HG02970 (cell line): ENCODE measurements at regions not wholly inside any gene's neighbourhood (a gene's known extent, or its start where the extent isn't known, plus 50 kb on each side); places are given as distances from the start of the nearest gene placed in this dataset.
"Not testable (repeated sequence)": the region's sequence is repeated elsewhere in the genome, so short reads cannot be mapped to it uniquely, and the experiment has no call there.

Experiments
- ATAC-seq: cut with Tn5 transposase; IDR thresholded peaks from one replicate; pipeline ENCODE4 v1.9.1; 2021; ENCODE audit warnings: mild to moderate bottlenecking, moderate library complexity, moderate number of reproducible peaks; ENCODE audit not compliant: unreplicated experiment, low FRiP score

DNA sequence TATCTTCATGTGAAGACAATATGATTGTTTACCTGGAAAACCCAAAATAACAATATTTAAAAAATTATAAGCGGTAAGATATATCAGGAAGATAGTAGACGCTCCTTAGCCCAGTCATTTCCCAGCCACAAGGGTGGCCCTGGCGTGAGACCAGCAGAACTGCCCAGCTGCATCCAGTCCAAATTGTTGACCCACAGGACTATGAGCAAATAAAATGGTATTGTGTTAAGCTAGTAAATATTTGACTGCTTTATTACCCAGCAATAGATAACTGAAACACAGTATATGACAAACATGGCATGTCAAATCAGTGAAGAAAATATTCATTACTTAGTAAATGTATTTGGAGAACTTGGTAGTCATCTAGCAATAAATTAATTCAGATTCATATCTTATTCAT lies 294.3 kb upstream of the SPAG17 start:
- no peak for ATAC-seq

DNA sequence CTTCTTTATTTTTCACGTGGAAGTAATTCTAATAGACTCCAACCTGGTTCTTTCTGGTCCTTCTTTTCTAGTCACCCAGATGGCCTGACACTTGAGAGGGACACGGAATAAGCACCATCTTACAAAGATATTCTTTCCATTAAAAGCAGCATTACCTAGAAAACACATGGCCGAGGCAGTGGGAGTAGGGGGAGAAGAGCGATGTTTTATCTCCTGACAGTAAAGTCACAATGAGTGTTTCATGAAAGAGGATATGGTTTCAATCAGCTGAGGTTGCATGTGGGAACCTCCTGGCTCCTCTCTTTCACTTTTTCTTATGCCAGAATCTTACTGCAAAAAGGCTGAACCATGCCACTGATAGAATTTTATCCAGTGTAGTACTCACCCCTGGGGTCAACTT lies 288.8 kb upstream of the SPAG17 start:
- no peak for ATAC-seq

DNA sequence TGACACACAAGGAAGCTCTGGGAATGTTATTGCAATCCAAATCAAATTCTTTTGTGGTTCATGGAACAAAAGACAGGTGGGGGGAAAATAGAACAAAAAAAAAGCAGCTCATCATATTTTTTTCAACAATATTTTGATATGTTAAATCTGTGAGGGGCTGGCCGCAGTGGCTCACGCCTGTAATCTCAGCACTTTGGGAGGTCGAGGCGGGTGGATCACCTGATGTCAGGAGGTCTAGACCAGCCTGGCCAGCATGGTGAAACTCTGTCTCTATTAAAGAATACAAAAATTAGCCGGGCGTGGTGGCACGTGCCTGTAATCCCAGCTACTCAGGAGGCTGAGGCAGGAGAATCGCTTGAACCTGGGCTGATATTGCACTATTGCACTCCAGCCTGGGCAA lies 279.4 kb upstream of the SPAG17 start:
- ATAC-seq, result not testable (repeated sequence)

DNA sequence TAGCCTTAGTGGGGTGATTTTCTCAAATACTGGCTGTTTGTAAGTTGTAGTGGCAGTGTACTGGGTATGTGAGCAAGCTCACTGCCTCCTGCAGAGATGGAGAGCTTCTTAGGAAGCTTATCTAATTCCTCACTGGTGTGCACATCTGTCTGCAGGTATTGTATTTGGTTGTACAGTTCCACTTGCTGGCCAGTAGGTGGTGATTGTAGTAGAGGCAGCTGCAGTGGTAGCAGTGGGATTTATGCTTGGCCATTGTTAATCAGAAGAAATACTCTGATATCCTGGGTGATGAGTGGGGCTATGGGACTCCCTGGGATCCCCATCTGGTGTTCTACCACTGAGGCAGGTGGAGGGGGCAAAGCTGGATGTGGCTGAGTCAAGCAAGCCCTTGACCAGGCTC lies 276.1 kb upstream of the SPAG17 start:
- ATAC-seq, result no peak

DNA sequence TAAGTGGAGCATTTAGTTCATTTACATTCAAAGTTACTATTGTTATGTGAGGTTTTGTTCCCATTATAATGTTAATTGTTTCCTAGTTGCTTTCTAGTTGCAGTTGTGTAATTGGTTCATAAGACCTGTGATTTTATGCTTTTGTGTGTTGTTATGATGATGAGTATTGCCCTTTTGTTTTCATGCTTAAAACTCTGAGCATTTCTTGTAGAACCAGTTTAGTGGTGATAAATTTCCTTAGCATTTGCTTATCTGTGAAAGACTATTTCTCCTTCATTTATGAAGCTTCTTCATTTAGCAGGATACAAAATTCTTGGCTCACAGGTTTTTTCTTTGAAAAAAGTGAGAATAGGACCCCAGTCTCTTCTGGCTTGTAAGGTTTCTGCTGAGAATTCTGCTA lies 274.8 kb upstream of the SPAG17 start:
- no peak for ATAC-seq

DNA sequence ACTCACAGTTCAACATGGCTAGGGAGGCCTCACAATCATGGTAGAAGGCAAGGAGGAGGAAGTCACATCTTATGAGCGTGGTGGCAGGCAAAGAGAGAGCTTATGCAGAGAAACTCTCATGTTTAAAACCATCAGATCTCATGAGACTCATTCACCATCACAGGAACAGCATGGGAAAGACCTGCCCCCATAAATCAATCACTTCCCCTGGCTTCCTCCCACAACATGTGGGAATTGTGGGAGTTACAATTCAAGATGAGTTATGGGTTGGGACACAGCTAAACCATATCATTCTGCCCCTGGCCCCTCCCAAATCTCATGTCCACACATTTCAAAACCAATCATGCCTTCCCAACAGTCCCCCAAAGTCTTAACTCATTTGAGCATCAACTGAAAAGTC lies 268.8 kb upstream of the SPAG17 start:
- not testable (repeated sequence) for ATAC-seq

DNA sequence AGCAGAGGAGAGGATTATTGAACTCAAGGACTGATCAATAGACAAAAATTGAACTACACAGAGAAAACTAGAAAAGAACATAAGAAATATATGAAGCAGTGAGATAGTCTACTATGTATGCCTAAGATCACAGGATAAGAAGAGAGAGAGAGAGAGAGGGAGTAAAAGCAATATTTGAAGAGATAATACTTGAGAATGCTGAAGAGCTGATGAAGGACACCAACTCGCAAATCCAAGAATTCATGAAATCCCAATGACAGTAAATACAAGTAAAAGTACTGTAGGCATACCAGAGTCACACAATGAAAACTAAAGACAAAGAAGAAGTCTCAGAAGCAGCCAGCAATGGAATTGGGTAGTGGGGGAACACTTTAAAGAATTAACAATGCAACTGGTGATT lies 260.1 kb upstream of the SPAG17 start:
- no peak for ATAC-seq

DNA sequence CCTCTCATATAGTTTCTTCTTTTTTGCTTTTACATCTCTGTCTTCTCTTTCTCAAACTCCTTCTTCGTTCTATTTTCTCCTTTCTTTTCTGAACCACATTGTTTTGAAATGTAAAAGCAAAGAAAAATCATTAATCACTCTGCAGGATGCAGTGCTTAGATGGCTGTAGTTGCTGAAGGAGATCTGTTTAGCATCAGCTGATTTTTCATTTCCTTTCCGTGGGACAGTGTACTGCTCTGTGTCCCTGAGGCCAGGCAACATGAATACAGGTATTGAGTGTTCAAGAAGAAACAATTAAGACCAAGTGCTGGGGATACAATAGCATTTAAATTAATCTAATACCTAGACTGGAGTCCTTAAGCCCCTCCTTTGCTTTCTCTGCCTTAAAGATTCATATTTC lies 257.2 kb upstream of the SPAG17 start:
- ATAC-seq, result no peak

DNA sequence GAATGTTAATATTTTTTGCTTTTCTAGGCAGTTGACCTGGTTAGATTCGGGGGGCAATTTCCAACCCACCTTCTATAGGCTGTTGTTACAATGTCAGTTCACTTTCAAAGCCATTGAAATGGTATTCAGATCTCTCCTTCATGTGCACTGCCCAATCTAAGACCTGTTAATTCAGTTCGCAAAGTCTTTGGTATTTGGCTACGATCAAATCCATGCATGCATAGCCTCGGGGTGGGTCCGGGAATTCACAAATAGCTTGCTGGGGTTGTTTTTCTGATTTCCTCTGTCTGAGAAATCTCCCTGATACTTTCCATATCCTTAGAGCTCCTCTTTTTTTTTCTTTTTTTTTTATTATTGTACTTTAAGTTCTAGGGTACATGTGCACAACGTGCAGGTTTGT lies 252.6 kb upstream of the SPAG17 start:
- ATAC-seq, result no peak

DNA sequence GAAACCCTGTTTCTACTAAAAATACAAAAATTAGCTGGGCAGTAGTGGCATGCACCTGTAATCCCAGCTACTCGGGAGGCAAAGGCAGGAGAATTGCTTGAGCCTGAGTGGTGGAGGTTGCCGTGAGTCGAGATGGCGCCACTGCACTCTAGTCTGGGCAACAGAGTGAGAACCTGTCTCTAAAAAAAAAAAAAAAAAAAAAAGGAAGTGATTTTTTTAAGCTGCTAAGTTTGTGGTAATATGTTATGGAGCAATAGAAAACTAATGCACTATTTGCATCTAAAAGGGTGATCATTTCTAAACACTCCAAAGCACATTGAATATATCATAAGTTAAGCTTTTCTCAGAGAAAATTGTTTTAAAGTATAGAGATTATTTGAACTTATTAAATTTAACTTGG lies 244.8 kb upstream of the SPAG17 start:
- no peak for ATAC-seq

DNA sequence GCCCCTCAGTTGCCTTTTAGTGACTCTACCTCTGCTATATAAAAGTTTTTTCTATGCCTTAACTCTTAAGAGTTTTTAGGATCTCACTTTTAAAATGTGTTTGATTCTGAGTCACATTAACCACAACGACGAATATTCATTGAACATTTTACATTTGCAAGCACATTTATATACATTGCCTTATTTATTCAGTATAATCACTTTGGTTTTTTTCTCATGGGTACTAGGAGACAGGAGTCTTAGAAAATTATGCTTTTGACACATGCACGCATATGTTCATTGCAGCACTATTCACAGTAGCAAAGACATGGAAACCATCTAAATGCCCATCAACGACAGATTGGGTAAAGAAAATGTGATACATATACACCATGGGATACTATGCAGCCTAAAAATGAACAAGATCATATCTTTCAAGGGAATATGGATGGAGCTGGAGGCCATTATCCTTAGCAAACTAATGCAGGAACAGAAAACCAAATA lies 236.9 kb upstream of the SPAG17 start:
- ATAC-seq, result no peak

DNA sequence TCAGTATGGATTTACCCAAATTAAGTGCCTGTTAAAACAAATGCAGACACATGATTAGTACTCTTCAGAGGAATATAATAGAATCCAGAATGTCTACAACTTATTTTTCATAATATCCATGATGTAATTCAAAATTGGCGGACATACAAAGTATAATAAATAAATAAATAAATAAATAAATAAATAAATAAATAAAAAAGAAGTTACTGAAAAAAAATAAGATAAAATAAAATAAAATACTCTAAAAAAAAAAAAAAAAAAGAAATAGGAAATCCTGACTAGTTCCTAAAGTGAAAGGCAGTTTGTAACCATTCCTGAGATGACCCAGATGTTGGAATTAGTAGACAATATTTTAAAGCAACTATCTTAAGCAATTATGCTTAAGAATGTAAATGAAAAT lies 219.0 kb upstream of the SPAG17 start:
- no peak for ATAC-seq

DNA sequence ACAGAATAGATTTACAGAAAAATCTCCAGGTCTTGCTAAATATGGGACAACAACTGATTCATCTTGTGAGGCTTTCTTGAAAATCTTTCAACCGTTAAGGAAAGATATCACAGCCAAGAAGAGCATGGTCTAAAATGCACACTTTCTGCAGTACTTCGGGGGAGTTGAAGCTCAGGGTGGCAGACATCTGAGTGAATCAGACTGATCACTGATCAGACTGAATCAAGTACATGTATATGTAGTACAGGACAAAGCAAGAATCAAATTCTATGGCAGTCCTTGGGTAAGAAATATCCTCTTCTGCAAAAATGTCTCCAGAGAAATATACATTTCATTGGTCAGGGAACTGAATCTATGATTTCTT lies 212.4 kb upstream of the SPAG17 start:
- no peak for ATAC-seq

DNA sequence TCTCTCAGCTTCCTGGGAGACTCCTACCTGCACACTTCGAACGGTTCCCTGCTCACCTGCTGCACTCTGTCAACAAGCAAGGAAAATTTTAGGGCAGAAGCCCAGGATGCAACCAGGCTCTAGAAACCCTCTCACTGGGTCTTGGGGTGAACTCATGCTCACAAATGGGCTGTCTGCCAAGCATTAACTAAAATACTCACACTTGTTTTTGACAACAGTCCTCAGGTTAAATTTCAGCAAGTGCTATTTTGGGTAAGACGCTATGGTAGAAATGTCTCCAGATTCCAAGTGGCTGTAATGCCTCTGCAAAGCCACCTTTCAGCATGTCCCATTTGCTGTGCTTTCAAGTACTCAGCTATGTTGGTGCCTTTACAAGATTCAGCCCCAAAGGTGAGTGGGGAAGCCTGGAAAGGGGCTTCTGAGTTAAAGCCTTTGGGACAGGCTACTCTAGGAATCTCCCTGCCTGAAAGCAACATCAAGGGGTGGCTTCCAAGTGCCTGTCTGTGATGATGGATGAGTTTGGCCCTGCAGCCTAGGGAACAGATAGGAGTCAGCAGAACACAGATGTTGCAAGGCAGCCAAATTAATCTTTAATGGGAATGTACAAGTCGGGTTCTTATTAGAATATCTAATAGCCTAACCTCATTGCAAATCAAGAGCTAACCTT lies 211.9 kb upstream of the SPAG17 start:
- ATAC-seq, result no peak

DNA sequence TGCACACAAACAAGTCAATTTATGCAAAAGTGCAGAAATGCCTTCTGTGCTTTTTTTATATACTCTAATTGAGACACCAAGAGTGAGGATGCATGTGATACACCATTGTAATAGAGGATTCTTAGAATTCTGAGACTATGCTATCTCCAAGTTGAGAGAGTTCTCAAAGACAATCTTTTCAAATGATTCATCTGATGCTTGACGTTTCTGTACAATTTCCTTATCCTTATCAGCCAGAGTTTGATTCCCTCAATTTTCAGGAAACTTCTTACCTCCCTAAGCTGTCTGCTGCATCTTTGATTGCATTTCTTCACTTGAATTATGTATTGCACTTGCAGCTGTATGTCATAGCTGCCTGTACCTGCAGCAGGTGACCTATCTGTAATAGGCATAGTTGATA lies 211.3 kb upstream of the SPAG17 start:
- no peak for ATAC-seq

DNA sequence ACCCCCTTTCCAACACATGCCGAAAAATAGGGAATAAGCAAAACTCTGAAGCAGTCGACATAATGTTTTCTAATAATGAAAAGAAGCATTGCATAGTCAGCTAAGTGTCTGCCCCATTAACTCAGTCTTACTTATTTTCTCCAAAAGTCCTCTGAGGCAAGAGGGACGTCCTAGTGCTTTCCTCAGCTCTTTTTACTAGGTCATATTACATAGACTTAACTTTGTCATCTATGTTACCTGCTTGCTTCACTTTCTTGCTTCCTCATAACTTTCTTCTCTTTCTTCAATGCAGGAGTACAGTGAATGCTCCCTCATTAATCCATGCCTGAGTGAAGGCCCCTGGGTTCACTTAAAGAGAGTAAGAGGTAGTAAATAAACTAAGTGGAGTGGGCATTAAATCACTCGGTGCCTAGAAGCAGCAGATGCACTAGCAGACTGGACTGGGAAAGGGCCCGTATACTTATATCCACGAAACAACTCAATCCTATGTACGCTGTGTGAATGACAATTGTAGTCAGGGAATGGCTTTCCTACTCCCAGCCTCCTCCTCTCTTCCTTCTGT lies 210.5 kb upstream of the SPAG17 start:
- no peak for ATAC-seq

DNA sequence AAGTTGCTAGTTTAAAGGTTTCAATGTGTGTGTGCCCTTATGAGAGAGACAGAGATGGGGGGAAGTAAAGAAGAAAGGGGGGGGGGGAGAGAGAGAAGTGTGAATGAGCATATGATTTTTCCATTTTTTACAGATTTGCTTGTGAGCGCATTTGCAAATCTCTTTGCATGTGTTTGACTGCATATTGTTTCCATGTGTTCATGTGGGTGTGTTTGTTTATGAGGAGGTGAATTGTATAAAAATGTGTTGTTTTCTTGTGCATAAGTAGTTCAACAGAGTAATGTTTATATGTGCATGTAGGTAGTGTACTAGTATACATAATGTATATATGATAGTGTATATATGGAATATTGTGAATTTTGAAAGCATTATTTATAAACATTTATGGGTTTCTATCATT lies 205.9 kb upstream of the SPAG17 start:
- no peak for ATAC-seq

DNA sequence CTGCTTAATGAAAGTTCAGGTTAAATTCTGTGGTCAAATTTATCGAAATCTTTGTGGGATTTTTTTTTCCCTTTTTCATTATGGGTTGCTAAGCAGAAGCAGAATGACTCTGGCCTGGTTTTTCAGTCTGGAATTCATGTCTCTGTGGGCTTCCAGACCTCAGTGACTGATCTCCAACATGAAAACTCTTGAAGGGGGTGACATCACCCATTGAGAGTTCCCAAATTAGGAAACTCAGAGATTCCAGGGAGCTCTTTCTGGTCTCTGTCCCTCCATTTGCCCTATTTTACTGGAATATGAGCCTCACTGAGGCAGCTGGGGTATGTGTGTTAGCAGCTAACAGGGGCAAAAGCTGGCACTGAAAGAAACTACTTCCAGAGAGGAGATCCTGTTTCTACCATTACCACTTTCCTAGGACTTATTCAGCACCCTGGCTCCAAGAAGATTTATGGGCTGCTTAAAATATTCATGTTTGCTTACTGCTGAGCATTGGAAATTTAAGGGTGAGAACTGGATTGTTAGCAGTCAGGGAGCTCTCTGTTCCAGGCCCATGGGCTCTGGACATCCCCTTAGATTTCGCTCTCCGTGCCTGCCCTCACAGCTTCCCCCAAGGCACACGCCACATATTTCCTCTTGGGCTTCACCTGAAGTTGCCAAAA lies 203.4 kb upstream of the SPAG17 start:
- ATAC-seq, result no peak

DNA sequence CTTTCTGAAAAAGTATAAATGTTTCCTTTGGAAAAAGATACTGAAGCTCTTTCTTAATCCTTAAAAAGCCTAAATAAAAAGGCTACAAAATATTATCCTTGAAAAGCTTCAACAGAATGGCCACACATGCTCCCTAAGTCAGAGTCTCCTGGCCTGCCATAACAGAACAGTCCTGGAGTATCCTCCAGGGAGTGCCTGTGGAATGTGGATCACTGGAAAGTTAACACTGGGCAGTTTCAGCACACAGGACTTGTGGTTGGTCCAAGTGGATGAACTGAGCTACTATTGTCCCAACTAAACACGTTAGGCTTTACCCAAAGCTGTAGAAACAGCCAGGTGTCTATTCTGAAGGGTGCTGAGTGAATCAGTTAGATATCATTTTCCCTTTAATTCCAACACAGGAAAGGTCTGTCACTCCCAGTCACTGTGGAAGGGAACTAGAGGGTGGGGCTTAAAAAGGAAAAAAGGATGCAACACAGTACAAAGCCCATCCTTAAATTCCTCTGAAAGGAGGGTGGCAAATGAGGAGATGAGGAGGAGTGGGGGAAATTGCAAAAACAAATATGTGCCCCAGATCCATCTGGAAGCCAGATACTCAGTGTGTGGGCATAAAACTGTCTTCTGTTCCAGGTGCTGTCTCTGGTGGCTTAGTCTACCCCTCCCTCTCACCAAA lies 196.3 kb upstream of the SPAG17 start:
- ATAC-seq, result no peak

DNA sequence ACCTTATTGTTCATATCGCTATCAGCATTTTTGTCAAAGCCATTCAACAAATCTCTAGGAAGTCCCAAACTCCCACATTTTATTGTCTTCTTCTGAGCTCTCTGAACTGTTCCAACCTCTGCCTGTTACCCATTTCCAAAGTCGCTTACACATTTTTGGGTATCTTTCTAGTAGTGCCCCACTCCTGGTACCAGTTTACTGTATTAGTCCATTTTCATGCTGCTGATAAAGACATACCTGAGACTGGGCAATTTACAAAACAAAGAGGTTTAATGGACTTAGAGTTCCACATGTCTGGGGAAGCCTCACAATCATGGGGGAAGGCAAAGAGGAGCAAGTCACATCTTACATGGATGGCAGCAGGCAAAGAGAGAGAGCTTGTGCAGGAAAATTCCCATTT lies 192.2 kb upstream of the SPAG17 start:
- not testable (repeated sequence) for ATAC-seq

DNA sequence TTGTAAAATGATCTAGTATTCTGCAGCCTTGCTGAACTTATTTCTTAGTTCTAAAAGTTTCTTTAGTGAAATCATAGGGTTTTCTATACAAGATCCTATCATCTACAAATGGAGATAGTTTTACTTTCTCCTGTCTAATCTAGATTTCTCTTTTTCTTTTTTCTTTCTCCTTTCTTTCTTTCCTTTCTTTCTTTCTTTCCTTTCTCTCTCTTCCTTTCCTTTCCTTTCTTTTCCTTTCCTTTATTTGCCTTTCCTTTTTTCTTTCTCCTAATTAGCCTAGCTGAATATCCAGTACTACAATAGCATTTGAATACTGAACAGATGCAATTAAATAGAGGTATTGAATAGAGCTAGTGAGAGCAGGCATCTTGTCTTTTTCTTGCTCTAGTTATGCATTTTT lies 186.6 kb upstream of the SPAG17 start:
- no peak for ATAC-seq

DNA sequence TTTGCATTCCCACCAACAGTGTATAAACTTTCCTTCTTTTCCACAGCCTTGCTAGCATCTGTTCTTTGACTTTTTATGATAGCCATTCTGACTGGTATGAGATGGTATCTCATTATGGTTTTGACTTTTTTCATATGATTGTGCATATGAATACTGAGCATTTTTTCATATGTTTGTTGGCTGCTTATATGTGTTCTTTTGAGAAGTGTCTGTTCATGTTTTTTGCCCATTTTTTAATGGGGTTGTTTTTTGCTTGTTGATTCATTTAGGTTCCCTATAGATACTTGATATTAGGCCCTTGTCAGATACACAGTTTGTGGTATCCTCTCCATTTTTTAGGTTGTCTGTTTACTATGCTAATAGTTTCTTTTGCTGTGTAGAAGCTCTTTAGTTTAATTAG lies 185.8 kb upstream of the SPAG17 start:
- no peak for ATAC-seq
